Heart right ventricle (tissue), 16 donors: ENCODE measurements at regions not wholly inside any gene's neighbourhood (a gene's known extent, or its start where the extent isn't known, plus 50 kb on each side); places are given as distances from the start of the nearest gene placed in this dataset.

Source experiments
- ATAC-seq, 8 donors: fragments of 200-7000 bp; cut with Tn5 transposase; one replicate each; pipeline ENCODE4 v1.9.1; 2020; ENCODE audit warnings: mild to moderate bottlenecking in 8 of 8, moderate library complexity in 8 of 8, moderate number of reproducible peaks in 1 of 8
- DNase-seq, 2 donors: peaks; one replicate each; pipeline ENCODE4 v3.0.0-alpha.2; 2020
- H3K27ac ChIP-seq, 10 donors: fragments of 200-600 bp; sonication (generic) in 2 of 10; one replicate each; pipeline versions ENCODE4 v1.5.0 to v1.8.0; 2020 to 2022; ENCODE audit warnings: mild to moderate bottlenecking in 3 of 10
- H3K27me3 ChIP-seq, 7 donors: fragments of 200-600 bp; one replicate each; pipeline ENCODE4 v1.8.0; 2021 to 2022; ENCODE audit warnings: mild to moderate bottlenecking in 2 of 7
- H3K36me3 ChIP-seq, 9 donors: fragments of 200-600 bp; sonication (generic) in 1 of 9; one replicate each; pipeline versions ENCODE4 v1.5.0 to v1.8.0; 2020 to 2022; ENCODE audit warnings: mild to moderate bottlenecking in 2 of 9
- H3K4me1 ChIP-seq, 9 donors: fragments of 200-600 bp; sonication (generic) in 1 of 9; one replicate each; pipeline versions ENCODE4 v1.5.0 to v1.8.0; 2020 to 2022; ENCODE audit warnings: mild to moderate bottlenecking in 4 of 9
- H3K4me3 ChIP-seq, 10 donors: fragments of 200-600 bp; sonication (generic) in 2 of 10; one replicate each; pipeline versions ENCODE4 v1.5.0 to v1.8.0; 2020 to 2022; ENCODE audit warnings: mild to moderate bottlenecking in 7 of 10, moderate library complexity in 2 of 10
- H3K9me3 ChIP-seq, 11 donors: fragments of 200-600 bp in 10 of 11; sonication (generic) in 2 of 11; one replicate each; pipeline versions ENCODE4 v1.5.0 to v1.8.0; 2013 to 2022; ENCODE audit warnings: mild to moderate bottlenecking in 2 of 11, control low read depth in 1 of 11, moderate library complexity in 1 of 11
- WGBS, 2 donors: extraction: QIAGEN DNeasy Blood & Tissue Kit; methylation state at CpG; one replicate each; pipeline ENCODE4 v1.1.7; 2013; ENCODE audit warnings: inconsistent platforms in 1 of 2; 5-methylcytosine and 5-hydroxymethylcytosine counted together
- intact Hi-C, 10 donors: fragments of 100-400 bp; cut with DNase I; formaldehyde crosslinking; loops; one replicate each; pipeline versions ENCODE4 v1.11.1 to v1.14.2; 2022
- TF ChIP-seq, protein P1 (sequence below), 9 donors: fragments of 200-600 bp; sonication (generic) in 2 of 9; IDR thresholded peaks; one replicate each; pipeline versions ENCODE4 v1.5.0 to v1.8.0; 2021 to 2022; ENCODE audit warnings: antibody characterized with exemption in 9 of 9, mild to moderate bottlenecking in 5 of 9, moderate library complexity in 1 of 9
- donor health status: Arrhythmogenic right ventricular cardiomyopathy.
- donor health status: ischemic (EF 13 %, LVEDD 7.1; RV severe dilation, severe dysfunction).
- donor health status: healthy with polysubstance abuse.
- donor health status: DM: no; HTN: yes; CAD: no.
- donor health status: DM: no; HTN: no; CAD: no.
- donor health status: ischemic (EF 25% LVEDD 6.9; RV normal size, moderate dysfunction).
- donor health status: ischemic (EF 25% LVEDD 5.7; RV mildly dilated, moderate dysfunction).
- donor health status: healthy.
- donor health status: DM: yes; HTN: yes; CAD: no.
- donor health status: Ischemic cardiomyopathy.
- donor health status: ischemic (EF 35%, LVEDD 5.7; RV mildly dilated, moderate dysfunction).
- donor health status: nonischemic (EF 11% LVEDD 7.7; RV severe dilation, severe dysfunction).
- donor health status: DM: yes; HTN: yes; CAD: no.
- donor health status: PGD.
- donor health status: ischemic (EF 29% LVEDD 5.4; RV normal size, mild dysfunction).
- donor health status: nonischemic (EF 23%, LVEDD 6.1; RV moderate dilation, normal function).

DNA sequence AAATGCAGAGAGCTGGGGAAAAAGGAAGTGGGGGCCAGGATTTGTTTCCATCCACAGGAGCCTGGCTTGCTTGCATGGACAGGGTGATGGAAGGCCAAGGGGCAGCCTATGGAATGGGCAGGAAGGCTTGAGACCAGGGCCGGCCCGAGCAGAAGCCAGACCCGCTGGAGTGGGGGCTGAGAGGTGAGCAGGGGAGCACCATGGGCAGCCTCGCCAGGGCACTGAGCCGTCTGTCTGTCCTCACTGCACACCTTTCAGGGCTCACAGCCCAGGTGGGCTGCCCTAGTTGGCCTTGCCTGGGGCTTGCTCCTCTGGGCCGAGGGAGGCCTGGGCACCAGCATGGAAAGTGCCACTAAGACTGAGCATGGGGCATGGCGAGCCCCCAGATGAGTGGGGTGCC lies 58.6 kb upstream of the CNOT6 start:
- TF ChIP-seq, protein P1, sequence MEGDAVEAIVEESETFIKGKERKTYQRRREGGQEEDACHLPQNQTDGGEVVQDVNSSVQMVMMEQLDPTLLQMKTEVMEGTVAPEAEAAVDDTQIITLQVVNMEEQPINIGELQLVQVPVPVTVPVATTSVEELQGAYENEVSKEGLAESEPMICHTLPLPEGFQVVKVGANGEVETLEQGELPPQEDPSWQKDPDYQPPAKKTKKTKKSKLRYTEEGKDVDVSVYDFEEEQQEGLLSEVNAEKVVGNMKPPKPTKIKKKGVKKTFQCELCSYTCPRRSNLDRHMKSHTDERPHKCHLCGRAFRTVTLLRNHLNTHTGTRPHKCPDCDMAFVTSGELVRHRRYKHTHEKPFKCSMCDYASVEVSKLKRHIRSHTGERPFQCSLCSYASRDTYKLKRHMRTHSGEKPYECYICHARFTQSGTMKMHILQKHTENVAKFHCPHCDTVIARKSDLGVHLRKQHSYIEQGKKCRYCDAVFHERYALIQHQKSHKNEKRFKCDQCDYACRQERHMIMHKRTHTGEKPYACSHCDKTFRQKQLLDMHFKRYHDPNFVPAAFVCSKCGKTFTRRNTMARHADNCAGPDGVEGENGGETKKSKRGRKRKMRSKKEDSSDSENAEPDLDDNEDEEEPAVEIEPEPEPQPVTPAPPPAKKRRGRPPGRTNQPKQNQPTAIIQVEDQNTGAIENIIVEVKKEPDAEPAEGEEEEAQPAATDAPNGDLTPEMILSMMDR (IDR thresholded peaks at IDR 0.05), result no peak
- Histone ChIP-seq H3K27ac (no peak overlapping the region), H3K9me3 (peaks cover 0 to 14% (median 0%) of the 10 kb centered on the region in 11 donors), H3K27me3 (peaks cover 0 to 31% (median 13%) of the 10 kb centered on the region in 7 donors), H3K4me3 (no peak overlapping the region), H3K4me1 (no peaks in the 10 kb centered on the region), H3K36me3 (no peaks in the 10 kb centered on the region)
- intact Hi-C loops, result no loop called here
- ATAC-seq, result no peak
- no peak for DNase-seq
- WGBS, 2 donors, result 91 to 93% methylated on average over 7 of the region's 7 CpGs

GRCh38 chr5:180436275-180436674 lies 57.9 kb upstream of the CNOT6 start:
- H3K9me3 ChIP-seq, result peaks cover 0 to 14% (median 0%) of the 10 kb centered on the region in 11 donors
- H3K27me3 ChIP-seq, result peaks cover 0 to 31% (median 13%) of the 10 kb centered on the region in 7 donors
- DNase-seq (no peak), ATAC-seq (no peak)
- TF ChIP-seq, protein P1 (IDR thresholded peaks at IDR 0.05), result no peak
- no peaks in the 10 kb centered on the region for H3K36me3 ChIP-seq
- no peak overlapping the region for H3K27ac ChIP-seq
- H3K4me1 ChIP-seq, result no peaks in the 10 kb centered on the region
- intact Hi-C loops, result no loop called here
- no peak overlapping the region for H3K4me3 ChIP-seq
- WGBS, 2 donors, result 71 to 79% methylated on average over 13 of the region's 13 CpGs

DNA sequence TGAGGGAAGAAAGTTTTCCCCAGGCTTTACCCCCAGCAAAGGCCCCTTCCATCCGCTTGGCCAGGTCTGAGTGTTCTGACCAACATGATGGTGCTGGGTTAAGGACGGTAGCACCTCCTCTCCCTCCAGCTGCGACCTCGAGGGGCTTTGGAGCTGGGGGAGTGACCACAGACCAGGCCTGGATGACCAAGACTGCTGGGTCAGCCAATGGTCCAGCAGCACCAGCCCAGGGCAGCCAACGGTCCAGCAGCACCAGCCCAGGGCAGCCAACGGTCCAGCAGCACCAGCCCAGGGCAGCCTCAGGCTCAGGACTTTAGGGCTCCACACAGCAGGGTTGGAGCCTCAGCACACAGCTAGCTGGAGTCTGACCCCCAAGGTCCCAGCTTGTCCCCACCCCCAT lies 57.2 kb upstream of the CNOT6 start:
- ATAC-seq, result no peak
- peaks cover 0 to 12% (median 0%) of the 10 kb centered on the region in 11 donors for H3K9me3 ChIP-seq
- H3K4me1 ChIP-seq, result no peaks in the 10 kb centered on the region

GRCh38 chr5:180437336-180437735 lies 56.8 kb upstream of the CNOT6 start:
- no peak for ATAC-seq
- no peaks in the 10 kb centered on the region for H3K36me3 ChIP-seq
- intact Hi-C loops, result no loop called here
- no peak overlapping the region for H3K27ac ChIP-seq
- peaks cover 0 to 11% (median 0%) of the 10 kb centered on the region in 11 donors for H3K9me3 ChIP-seq
- no peaks in the 10 kb centered on the region for H3K4me1 ChIP-seq
- no peak for DNase-seq
- H3K27me3 ChIP-seq, result peaks cover 0 to 30% (median 23%) of the 10 kb centered on the region in 7 donors
- 93 to 94% methylated on average over 8 of the region's 8 CpGs for WGBS, 2 donors
- no peak overlapping the region for H3K4me3 ChIP-seq
- TF ChIP-seq, protein P1 (IDR thresholded peaks at IDR 0.05), result no peak

More for the DNA sequence above, 57.2 kb upstream of the CNOT6 start:
- Histone ChIP-seq H3K4me3 (no peak overlapping the region), H3K36me3 (no peaks in the 10 kb centered on the region), H3K27ac (no peak overlapping the region), H3K27me3 (peaks cover 0 to 26% (median 20%) of the 10 kb centered on the region in 7 donors)
- 61 to 72% methylated on average over 6 of the region's 6 CpGs for WGBS, 2 donors
- TF ChIP-seq, protein P1 (IDR thresholded peaks at IDR 0.05), result no peak
- DNase-seq, result no peak
- intact Hi-C loops, result no loop called here
